GM21786 (cell line): ENCODE measurements at regions not wholly inside any gene's neighbourhood (a gene's known extent, or its start where the extent isn't known, plus 50 kb on each side); places are given as distances from the start of the nearest gene placed in this dataset.
"Not testable (repeated sequence)": the region's sequence is repeated elsewhere in the genome, so short reads cannot be mapped to it uniquely, and the experiment has no call there.

Experiments
- ATAC-seq: cut with Tn5 transposase; IDR thresholded peaks from one replicate; pipeline ENCODE4 v1.9.1; 2021; ENCODE audit not compliant: unreplicated experiment

- ATAC-seq: no peak
These were observed 282.0 kb downstream of the BTBD3 start for GRCh38 chr20:12199703-12200102.

- ATAC-seq: no peak
These were observed 283.7 kb downstream of the BTBD3 start for GRCh38 chr20:12201289-12201991.

DNA sequence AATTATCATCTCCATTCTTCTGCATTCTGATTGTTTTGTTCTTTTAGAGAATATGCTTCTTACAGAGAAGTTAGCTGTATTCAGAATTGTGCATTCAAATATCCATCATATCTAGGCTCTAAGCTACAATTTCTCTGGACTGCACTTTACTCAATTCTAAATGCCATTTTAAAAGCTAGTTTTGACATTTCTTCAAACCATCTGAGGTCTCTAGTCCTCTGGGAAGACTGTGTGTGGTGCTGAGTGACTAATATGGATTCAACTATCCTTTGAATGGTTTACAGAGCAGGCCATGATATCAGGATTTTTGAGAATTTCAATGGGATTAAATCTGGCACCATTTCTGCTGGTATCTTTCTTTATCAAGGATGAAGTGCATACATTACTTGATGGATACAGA is 285.7 kb downstream of the BTBD3 start:
- no peak for ATAC-seq

GRCh38 chr20:12203981-12204380 is 286.3 kb downstream of the BTBD3 start:
- no peak for ATAC-seq

DNA sequence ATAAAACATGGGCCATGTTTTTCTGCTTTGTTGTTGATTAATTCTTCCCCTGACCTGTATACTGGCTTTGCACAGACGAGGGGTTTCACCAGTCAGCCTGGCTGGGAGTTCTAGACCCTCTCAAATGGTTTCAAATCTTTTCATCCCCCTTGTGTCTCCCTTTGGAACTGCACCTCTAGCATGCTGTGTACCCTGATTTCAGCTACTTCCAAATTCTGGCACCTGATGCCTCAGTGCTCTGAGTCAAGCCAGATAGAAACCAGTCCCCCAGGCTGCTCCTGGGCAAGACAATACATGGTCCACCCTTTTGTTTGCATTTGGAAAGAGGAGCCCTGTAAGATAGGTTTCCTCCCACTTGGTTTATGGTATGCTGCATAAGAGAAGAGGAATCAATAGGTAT is 290.2 kb downstream of the BTBD3 start:
- ATAC-seq: no peak

- ATAC-seq: no peak
These were observed 292.9 kb downstream of the BTBD3 start for GRCh38 chr20:12210591-12210990.

- ATAC-seq: no peak
These were observed 293.7 kb downstream of the BTBD3 start for GRCh38 chr20:12211361-12211760.

DNA sequence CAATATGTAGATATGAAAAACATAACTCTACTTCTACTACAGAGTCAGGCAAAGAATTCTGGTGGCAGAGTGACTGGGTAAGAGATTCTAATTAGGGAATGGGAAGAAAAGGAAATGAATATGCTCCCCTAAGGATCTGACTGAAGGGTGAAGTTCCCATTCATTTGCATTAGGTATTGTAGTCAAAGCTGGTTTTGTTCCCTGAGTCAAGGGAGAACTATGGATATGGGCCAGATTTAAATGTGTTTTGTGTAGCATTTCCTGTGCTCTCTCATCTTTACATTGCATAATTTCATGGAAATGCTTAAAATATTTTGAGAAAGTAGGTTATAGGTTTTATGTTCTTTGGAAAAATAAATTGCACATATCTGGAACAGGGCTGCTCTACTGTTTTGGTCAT is 299.7 kb downstream of the BTBD3 start:
- ATAC-seq: no peak

- no peak for ATAC-seq
These were observed 302.1 kb downstream of the BTBD3 start for GRCh38 chr20:12219798-12220197.

DNA sequence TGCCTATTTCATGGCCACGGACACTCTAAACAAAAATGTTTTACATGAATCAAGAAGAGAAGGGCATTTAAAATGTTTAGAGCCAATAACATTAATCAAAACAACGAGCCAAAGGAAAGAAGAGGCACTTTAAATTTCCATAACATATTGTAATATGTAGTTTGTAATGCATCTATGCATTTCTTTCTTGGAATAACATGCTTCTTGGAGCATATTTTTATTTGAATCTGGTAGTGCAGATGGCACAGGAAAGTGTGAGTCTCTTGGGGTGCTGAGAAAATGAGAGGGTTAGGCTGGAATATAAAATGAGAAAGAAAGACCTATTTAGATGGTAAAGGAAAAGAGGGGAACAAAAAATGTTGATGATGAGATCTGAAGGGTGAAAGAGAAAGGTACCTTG is 305.4 kb downstream of the BTBD3 start:
- no peak for ATAC-seq

GRCh38 chr20:12225898-12226297 is 308.2 kb downstream of the BTBD3 start:
- ATAC-seq: no peak

- ATAC-seq: no peak
These were observed 312.2 kb downstream of the BTBD3 start for GRCh38 chr20:12229891-12230290.

DNA sequence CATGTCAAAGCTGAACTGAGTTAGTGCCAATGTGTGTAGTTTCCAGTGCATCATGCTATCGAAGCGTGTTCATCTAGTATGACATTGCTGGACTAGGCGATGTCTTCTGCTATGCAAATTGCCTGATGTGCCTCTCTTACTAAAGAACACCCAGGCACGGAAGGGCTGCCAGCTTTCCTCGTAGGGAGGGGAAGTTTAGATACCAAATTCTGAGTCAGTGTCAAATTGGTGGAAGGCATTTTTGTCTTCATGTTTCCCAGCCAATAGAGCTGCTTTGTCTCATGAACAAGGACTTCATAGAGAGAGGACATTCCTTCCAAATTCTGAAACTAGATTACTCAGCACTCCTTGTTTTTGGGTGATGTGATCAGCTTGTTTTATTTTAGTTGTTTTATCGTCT is 320.1 kb downstream of the BTBD3 start:
- no peak for ATAC-seq

GRCh38 chr20:12241065-12241464 is 323.4 kb downstream of the BTBD3 start:
- ATAC-seq: no peak

DNA sequence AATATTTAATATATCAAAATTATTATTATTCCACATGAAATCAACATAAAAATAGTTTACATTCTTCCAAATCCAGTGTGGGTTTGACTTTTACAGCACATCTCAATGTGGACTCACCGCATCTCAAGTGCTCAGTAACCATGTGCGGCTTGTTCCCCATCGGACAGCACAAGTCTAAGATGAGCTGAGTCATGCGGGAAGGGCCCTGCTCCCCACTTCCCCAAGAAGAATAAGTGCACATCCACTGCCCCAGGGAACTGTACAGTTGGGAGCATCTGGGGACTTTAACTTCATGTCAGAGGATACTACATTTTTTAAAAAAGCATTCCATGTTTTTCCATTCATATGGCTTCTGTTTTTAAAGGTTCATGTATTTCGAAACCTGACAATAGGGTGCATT is 325.6 kb downstream of the BTBD3 start:
- no peak for ATAC-seq

DNA sequence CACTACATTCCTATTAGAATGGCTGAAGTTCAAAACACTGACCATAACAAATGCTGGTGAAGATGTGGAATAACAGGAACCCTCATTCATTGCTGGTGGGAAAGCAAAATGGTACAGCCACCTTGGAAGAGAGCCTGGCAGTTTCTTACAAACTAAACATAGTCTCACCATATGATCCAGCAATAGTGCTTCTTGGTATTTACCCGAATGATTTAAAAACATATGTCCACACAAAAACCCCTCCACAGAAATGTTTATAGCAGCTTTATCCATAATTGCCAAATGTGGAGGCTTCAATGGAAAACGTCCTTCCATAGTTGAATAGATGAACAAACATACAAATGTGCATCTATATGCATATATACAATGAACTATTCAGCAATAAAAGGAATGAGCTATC is 330.8 kb downstream of the BTBD3 start:
- no peak for ATAC-seq

GRCh38 chr20:12250661-12251060 is 333.0 kb downstream of the BTBD3 start:
- ATAC-seq: not testable (repeated sequence)

GRCh38 chr20:12252793-12253192 is 335.1 kb downstream of the BTBD3 start:
- no peak for ATAC-seq

DNA sequence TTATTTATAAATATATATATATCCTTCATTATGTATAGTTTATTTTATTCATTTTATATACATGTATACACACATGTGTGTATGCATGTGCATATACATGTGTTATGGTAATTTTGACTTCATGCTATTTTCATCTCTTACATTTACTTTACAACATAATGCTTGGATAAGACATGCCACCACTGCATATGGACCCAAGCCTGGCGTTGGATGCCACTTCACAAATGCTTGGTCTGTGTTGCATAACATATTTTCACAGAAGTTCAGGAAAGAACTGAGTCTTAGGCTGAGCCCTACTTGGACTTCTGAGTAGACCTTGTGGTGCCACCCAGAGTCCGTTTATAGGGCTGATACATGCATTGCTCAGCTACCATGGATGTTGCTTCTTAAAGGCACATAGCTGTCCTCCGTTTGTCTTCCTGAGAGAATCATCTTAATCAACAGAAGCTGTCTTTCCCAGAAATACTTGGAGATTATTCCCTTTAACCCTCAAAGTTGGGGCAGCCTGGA is 337.8 kb downstream of the BTBD3 start:
- ATAC-seq: no peak

DNA sequence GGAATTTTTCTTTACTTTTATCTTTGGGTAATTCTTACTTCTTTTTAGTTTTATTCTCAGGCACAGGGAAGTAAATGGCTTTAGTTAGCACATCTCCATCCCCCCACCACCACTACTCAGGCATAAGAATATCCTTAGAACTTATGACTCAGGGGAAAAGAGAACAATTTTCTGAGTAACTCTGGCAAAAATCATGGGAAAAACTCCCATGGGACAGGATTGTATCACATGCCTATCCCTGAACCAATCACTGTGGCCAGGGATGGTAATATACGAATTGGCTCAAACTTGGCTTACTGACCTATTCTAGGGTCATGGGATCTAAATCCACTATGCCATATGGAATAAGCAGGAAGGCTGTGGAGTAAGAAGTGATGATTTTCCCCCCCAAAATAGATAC is 339.1 kb downstream of the BTBD3 start:
- ATAC-seq: no peak

DNA sequence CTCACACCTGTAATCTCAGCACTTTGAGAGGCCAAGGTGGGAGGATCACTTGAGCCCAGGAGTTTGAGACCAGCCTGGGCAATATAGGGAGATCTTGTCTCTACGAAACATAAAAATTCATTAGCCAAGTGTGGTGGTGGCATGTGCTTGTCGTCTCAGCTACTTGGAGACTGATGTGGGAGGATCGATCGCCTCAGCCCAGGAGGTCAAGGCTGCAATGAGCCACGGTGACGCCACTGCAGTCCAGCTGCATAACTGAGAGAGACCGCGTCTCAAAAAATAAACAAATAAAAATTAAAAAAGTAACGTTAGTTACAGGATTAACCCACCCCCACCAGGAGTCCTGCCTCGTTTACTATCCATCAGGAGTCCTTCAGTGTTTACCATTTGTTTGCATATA is 345.1 kb downstream of the BTBD3 start:
- ATAC-seq: no peak

DNA sequence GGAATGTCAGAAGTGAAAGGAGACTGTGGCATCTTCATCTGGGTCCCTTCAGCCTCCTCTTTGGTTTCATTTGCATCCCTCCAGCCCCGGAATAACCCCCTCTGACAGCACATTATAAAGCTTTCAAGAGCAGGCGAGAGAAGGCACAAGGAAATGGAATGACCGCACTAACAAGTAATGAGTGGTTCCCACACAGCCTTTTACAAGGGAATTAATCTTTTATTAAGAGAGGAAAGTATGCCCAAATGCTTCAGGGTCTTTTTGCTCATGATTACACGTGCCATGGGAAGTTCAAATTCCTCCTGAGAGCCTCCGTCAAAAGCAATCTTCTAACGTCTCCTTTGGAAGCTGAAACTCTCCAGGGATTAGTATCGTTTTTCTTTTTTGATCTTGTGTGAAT is 347.0 kb downstream of the BTBD3 start:
- ATAC-seq: no peak

- no peak for ATAC-seq
These were observed 348.0 kb downstream of the BTBD3 start for GRCh38 chr20:12265662-12266061.
